Germinal center (tissue), 1 donor: ENCODE measurements at regions not wholly inside any gene's neighbourhood (a gene's known extent, or its start where the extent isn't known, plus 50 kb on each side); places are given as distances from the start of the nearest gene placed in this dataset.

ENCODE experiments used
- DNase-seq: peaks from one replicate; pipeline ENCODE4 v3.0.0; 2012; ENCODE audit warnings: mixed read lengths, low spot score

DNA sequence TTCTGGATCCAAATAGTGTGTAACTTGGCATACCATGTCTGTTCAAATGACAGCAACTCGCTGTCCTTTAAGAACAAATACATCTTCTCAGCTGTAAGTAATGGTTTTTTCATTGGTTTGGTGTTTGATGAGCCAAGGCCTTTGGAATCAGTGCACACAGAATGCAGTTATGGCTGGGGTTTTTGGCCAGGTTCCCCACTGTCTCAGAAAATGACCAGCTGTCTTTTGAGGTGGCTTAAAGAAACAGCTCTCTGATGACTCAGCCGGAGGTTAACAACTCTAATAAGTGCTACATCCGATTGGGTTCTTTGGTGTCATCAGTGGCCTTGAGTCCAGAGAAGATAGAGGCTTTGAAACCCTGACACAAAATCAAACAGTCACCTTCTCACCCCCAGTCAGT lies 688.4 kb downstream of the REEP3 start:
- no peak for DNase-seq

GRCh38 chr10:64210211-64210610 lies 689.0 kb downstream of the REEP3 start:
- no peak for DNase-seq

DNA sequence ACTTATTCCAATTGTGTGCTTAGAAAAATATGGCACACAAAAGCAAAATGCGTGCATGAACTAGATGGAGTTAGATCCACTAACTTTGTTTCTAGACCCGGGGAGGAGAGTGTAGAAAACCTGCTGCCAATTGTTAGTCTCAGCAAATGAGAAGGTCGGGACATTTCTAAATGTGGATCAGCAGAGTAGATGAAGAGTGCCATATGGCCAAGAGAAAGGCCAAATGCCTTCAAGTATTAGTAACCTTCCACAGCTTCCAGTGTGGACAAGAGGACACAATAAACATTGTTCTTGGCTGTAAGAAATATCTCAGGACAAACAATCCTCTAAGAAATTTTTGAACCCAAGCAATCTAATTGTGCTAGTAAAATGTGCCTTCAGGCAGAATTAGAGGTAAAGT lies 690.3 kb downstream of the REEP3 start:
- no peak for DNase-seq

DNA sequence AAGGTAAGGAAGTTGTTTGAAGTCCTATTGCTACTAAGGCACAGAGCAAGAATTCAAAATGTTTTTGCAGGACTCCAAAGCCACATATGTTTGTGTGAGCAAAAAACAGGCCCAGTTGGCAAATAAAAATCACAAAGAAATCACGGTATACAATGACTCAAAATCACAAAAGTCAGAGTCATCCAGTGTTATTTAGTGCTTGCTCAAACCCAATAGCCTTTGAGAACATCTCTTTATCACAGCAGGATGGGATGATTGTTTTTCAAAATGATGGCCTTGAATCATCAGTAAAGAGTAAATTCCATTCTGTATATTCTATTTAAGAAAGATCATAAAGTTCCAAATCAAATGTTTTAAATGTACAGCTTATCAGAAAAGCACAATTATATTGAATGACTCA lies 693.9 kb downstream of the REEP3 start:
- no peak for DNase-seq

- no peak for DNase-seq
These were observed 698.2 kb downstream of the REEP3 start for GRCh38 chr10:64219271-64220025.

DNA sequence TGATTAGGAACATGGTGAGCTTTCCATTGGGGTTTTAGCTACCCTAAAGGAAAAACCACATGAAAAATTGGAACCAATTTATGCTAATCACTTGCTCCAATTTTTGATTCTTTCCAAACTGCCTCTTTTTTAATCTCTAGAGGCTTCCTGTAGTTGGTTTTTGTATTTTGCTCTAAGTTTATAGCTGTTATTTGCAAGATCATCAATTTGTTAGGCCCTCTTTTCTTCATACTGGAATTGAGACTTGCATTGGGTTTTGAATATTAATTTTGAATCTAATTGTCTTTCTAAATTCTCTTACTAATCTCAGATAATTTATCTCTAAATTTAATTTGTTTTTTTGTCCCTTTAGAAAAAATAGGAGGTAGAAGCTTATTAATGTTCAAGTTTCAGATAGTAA lies 713.3 kb downstream of the REEP3 start:
- DNase-seq = no peak

- DNase-seq = no peak
These were observed 736.5 kb downstream of the REEP3 start for GRCh38 chr10:64257704-64258103.

GRCh38 chr10:64261092-64261491 lies 739.9 kb downstream of the REEP3 start:
- DNase-seq = no peak

- DNase-seq = no peak
These were observed 740.5 kb downstream of the REEP3 start for GRCh38 chr10:64261676-64262075.

DNA sequence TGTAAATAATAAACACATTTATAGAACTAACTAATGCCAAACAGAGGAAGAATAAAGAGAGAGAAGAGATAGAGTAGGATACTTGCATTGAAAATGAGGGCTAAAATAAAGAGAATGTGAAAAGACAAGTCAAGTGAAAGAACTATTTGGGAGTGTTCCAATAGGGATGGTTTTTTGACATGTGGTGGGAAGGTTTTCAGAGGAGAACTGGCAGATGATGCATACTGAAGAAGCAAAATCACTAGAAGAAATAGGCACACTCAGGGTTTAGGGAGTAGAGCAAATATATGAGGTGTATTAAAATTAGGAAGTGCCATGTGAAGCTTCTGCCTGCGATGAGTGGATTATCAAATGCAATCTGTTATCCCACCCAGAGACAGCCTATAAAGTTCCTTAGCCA lies 744.8 kb downstream of the REEP3 start:
- no peak for DNase-seq

DNA sequence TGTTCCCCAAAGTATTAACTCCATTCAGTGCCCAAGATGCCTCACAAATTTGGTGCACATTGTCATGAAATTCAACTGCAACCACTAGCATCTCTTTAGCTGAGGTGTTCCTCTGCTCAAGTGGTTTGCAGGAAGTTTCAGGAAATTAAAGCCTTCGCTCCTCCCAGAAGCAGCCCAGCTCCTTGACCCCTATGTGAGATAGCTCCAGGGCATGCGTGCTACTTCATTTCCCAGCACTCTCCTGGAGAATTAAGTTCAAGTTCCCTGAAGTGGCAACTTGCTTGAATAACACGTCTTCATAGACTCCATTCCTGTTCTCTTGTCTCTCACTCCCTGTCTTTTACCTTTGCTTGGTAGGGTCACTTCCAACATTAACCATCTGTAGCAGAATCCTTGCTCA lies 750.3 kb downstream of the REEP3 start:
- no peak for DNase-seq

- no peak for DNase-seq
These were observed 750.8 kb downstream of the REEP3 start for GRCh38 chr10:64271983-64272382.

- DNase-seq = no peak
These were observed 753.8 kb downstream of the REEP3 start for GRCh38 chr10:64275001-64275400.

DNA sequence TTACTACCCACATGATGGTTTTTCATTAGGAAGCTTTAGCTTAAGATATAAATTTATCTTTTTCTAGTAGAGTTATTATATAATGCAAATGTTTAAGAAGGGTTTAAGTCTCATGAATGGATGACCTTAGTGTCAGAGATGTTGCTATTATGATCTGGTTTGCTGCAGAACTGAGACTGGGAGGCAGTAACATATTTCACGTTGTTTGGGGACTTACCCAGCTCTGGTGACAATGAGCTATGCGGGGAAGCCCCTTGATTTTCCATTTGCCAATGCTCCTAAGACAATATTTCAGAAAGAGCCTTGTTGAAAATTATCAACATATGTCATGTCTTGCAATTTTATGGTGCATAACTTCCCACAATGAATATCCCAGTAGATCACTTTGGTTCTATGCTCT lies 754.6 kb downstream of the REEP3 start:
- DNase-seq = no peak

DNA sequence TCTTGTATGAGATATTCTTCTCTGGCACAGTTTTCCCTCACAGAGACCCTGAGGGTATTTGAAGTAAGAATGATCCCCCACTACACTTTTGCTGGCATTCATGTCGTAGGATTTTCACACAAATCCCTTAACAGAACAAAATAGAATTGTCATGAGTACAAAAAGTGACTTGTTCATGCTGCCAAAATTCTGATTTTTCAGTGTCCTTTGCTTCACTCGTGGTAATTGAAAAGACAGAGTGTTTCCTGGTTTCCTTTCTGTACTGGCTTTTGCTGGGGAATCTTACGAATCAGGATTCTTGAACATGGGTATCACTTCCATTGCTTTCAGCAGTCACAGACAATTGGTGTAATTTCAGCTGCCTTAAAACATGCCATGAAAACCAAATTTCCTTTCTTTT lies 756.3 kb downstream of the REEP3 start:
- no peak for DNase-seq

DNA sequence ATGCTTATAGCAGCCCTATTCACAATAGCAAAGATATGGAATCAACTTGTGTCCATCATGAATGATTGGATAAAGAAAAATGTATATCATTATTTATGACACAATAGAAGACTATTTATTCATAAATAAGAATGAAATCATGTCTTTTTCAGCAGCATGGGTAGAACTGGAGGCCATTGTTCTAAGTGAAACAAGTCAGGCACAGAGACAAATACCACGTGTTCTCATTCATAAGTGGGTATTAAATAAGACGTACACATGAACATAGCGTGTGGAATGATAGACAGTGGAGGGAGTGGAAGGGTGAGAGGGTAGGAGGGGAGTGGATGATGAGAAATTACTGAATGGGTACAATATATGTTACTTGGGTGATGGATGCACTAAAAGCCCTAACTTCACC lies 762.4 kb downstream of the REEP3 start:
- no peak for DNase-seq

DNA sequence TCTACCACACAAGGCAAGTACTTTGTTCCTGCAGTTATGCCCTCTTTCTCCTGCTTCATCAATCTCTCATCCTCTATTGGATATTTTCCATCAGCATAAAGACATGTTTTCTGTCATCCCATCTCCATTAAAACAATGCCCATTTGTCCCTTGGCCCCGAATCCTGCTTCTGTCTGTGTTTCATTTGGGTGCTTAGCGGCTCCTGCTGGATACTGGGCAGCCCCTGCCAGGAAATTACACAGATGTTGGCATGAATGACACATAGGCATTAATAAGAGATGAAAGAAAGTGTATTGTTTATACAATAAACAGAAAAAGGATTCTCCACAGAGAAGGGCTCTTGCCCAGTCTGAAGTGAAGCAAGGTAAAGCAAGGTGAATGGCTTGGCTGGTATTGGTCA lies 765.3 kb downstream of the REEP3 start:
- DNase-seq = no peak

DNA sequence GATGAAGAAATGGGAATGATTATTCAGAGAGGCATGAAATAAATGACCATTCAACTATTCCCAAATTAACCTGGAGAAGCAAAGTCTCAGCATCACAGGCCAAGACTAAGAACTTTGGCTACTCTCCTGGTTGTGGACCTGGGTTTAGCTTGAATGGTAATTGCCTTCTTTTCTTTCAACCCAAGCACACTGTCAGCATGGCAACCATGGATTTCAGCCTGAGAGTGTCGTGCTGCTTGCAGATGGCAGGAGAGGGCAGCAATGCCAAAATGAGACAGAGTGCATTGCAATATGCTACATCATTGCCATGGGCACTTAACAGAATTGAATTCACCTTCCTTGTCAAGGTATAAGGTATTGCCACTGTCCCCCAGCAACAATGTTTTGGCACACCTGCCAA lies 767.2 kb downstream of the REEP3 start:
- DNase-seq = no peak

- DNase-seq = no peak
These were observed 782.4 kb downstream of the REEP3 start for GRCh38 chr10:64303566-64303965.

GRCh38 chr10:64306729-64307327 lies 785.6 kb downstream of the REEP3 start:
- DNase-seq = no peak

- no peak for DNase-seq
These were observed 791.7 kb downstream of the REEP3 start for GRCh38 chr10:64312876-64313275.

DNA sequence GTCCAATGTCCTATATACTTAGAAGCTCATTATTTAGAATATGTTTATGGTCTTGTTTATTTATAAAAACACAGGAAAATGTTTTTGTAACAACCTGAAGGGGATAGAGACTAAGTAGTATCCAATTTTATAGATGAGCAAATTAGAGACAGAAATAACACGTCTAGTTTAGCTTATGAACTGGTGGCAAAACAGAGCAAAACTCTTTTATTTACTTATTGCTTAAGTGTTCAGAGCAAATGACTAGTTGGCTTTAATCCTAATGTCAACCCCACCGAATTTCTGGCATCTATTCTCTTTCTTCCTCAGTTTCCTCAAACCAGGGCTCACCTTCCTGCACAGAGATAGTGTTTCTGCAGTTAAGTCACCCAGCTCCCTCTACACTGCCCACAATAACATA lies 792.8 kb downstream of the REEP3 start:
- DNase-seq = no peak

- DNase-seq = no peak
These were observed 795.2 kb downstream of the REEP3 start for GRCh38 chr10:64316416-64316815.

DNA sequence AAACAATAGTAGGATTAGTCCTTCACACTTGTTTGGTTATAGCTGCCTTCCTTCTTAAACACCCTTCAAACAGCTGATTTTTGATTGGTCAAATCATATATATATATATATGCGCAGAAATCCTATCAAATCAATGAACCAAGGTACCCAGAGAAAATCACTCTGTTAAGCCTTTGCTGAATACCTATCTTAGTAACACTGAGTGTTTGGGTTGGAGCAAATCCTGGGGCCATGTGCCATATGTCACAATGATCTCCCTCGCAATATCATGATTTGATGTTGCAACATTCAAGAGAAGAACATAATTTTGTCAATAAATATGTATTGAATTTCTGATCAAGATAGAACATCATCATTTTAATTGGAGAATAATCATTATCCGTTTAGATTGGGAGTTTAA lies 795.6 kb downstream of the REEP3 start:
- DNase-seq = no peak
